H9 (cell line): ENCODE measurements at regions not wholly inside any gene's neighbourhood (a gene's known extent, or its start where the extent isn't known, plus 50 kb on each side); places are given as distances from the start of the nearest gene placed in this dataset.

Experiments
- DNase-seq: peaks from one replicate; pipeline ENCODE4 v3.0.0-alpha.2; 2017
- H2AFZ ChIP-seq: one replicate; pipeline ENCODE4 v1.6.1; 2013; ENCODE audit warnings: mild to moderate bottlenecking, low read length, control low read depth, moderate library complexity
- H2AK5ac ChIP-seq: 2 replicates; pipeline ENCODE4 v1.6.1; 2013; ENCODE audit warnings: low read length, control low read depth, mixed read lengths; ENCODE audit not compliant: insufficient read length
- H2BK120ac ChIP-seq: one replicate; pipeline ENCODE4 v1.6.1; 2013; ENCODE audit warnings: low read depth, mild to moderate bottlenecking, low read length, control low read depth, inconsistent platforms; ENCODE audit not compliant: poor library complexity, severe bottlenecking
- H2BK12ac ChIP-seq: 2 replicates; pipeline ENCODE4 v1.6.1; 2013; ENCODE audit warnings: low read length, control low read depth, mixed read lengths, low read depth; ENCODE audit not compliant: insufficient read length
- H2BK15ac ChIP-seq: 2 replicates; pipeline ENCODE4 v1.6.1; 2013; ENCODE audit warnings: low read depth, low read length, control low read depth
- H2BK20ac ChIP-seq: one replicate; pipeline ENCODE4 v1.6.1; 2013; ENCODE audit warnings: low read depth, mild to moderate bottlenecking, low read length, control low read depth, inconsistent platforms; ENCODE audit not compliant: poor library complexity, severe bottlenecking
- H2BK5ac ChIP-seq: 2 replicates; pipeline ENCODE4 v1.6.1; 2013; ENCODE audit warnings: low read length, control low read depth, mixed read lengths; ENCODE audit not compliant: insufficient read length
- H3K14ac ChIP-seq: 2 replicates; pipeline ENCODE4 v1.6.1; 2013; ENCODE audit warnings: low read length, control low read depth; ENCODE audit not compliant: insufficient read depth
- H3K18ac ChIP-seq: 2 replicates; pipeline ENCODE4 v1.6.1; 2013; ENCODE audit warnings: low read depth, mild to moderate bottlenecking, mixed read lengths, low read length, control low read depth; ENCODE audit not compliant: insufficient read length
- H3K23ac ChIP-seq: 2 replicates; pipeline ENCODE4 v1.6.1; 2013; ENCODE audit warnings: low read length, control low read depth, mixed read lengths, low read depth; ENCODE audit not compliant: insufficient read length
- H3K23me2 ChIP-seq: 2 replicates; pipeline ENCODE4 v1.6.1; 2013; ENCODE audit warnings: low read depth, mild to moderate bottlenecking, mixed read lengths, low read length, control low read depth; ENCODE audit not compliant: insufficient read length, poor library complexity, severe bottlenecking
- H3K27ac ChIP-seq: 2 replicates; pipeline ENCODE4 v1.5.1; 2013; ENCODE audit warnings: low read length, control low read depth, mixed read lengths, low read depth; ENCODE audit not compliant: insufficient read length
- H3K27me3 ChIP-seq: 2 replicates; pipeline ENCODE4 v1.6.1; 2013; ENCODE audit warnings: low read length, control low read depth, inconsistent platforms; ENCODE audit not compliant: insufficient read depth
- H3K4ac ChIP-seq: 2 replicates; pipeline ENCODE4 v1.6.1; 2013; ENCODE audit warnings: low read depth, mild to moderate bottlenecking, control low read depth, inconsistent platforms, low read length, moderate library complexity
- H3K4me1 ChIP-seq: 2 replicates; pipeline ENCODE4 v1.6.1; 2013; ENCODE audit warnings: low read length, control low read depth, inconsistent platforms; ENCODE audit not compliant: insufficient read depth
- H3K4me2 ChIP-seq: 2 replicates; pipeline ENCODE4 v1.6.1; 2013; ENCODE audit warnings: low read length, control low read depth, mixed read lengths; ENCODE audit not compliant: insufficient read length, insufficient read depth
- H3K56ac ChIP-seq: 2 replicates; pipeline ENCODE4 v1.6.1; 2013; ENCODE audit warnings: low read depth, mild to moderate bottlenecking, mixed read lengths, low read length, control low read depth; ENCODE audit not compliant: insufficient read length
- H3K79me1 ChIP-seq: 2 replicates; pipeline ENCODE4 v1.6.1; 2013; ENCODE audit warnings: low read depth, mild to moderate bottlenecking, moderate library complexity, low read length, control low read depth, inconsistent platforms; ENCODE audit not compliant: insufficient read depth, poor library complexity, severe bottlenecking
- H3K79me2 ChIP-seq: 2 replicates; pipeline ENCODE4 v1.6.1; 2013; ENCODE audit warnings: low read length, control low read depth, inconsistent platforms; ENCODE audit not compliant: insufficient read depth
- H3K9ac ChIP-seq: 2 replicates; pipeline ENCODE4 v1.6.1; 2013; ENCODE audit warnings: low read length, control low read depth, mixed read lengths; ENCODE audit not compliant: insufficient read length; ENCODE audit errors: extremely low read depth
- H3K9me3 ChIP-seq: one replicate; pipeline ENCODE4 v1.6.1; 2013; ENCODE audit warnings: low read depth, low read length, inconsistent platforms; ENCODE audit not compliant: control insufficient read depth
- H3T11ph ChIP-seq: one replicate; pipeline ENCODE4 v1.6.1; 2013; ENCODE audit warnings: mild to moderate bottlenecking, low read length, control low read depth, inconsistent platforms
- H4K20me1 ChIP-seq: one replicate; pipeline ENCODE4 v1.6.1; 2013; ENCODE audit not compliant: control insufficient read depth, insufficient read length, insufficient read depth
- H4K5ac ChIP-seq: 2 replicates; pipeline ENCODE4 v1.6.1; 2013; ENCODE audit warnings: low read depth, mild to moderate bottlenecking, mixed read lengths, low read length, control low read depth; ENCODE audit not compliant: insufficient read length
- H4K8ac ChIP-seq: replicated peaks from 2 replicates; pipeline ENCODE4 v1.6.1; 2013; ENCODE audit warnings: low read length, control low read depth, mixed read lengths, low read depth; ENCODE audit not compliant: insufficient read length
- H4K91ac ChIP-seq: 2 replicates; pipeline ENCODE4 v1.6.1; 2013; ENCODE audit warnings: low read depth, mild to moderate bottlenecking, moderate library complexity, mixed read lengths, low read length, control low read depth; ENCODE audit not compliant: insufficient read length
- H3K27ac Mint-ChIP-seq, 3 experiments: 2 replicates in 2 of 3; 3 replicates in 1 of 3; pipeline ENCODE4 v1.8.0; 2020 to 2021; ENCODE audit warnings: mixed read lengths in 3 of 3, mild to moderate bottlenecking in 1 of 3, moderate library complexity in 1 of 3
- H3K27me3 Mint-ChIP-seq: 2 replicates; pipeline ENCODE4 v1.8.0; 2021; ENCODE audit warnings: low read depth, mild to moderate bottlenecking, moderate library complexity, mixed read lengths
- H3K36me3 Mint-ChIP-seq, 3 experiments: 2 replicates in 2 of 3; 3 replicates in 1 of 3; pipeline ENCODE4 v1.8.0; 2020 to 2021; ENCODE audit warnings: low read depth in 3 of 3, mixed read lengths in 3 of 3; ENCODE audit not compliant: insufficient read depth in 1 of 3
- H3K4me1 Mint-ChIP-seq, 2 experiments: 2 replicates each; pipeline ENCODE4 v1.8.0; 2020; ENCODE audit warnings: mixed read lengths in 2 of 2
- H3K4me3 Mint-ChIP-seq, 2 experiments: 2 replicates in 1 of 2; 3 replicates in 1 of 2; pipeline ENCODE4 v1.8.0; 2020 to 2021; ENCODE audit warnings: mild to moderate bottlenecking in 2 of 2, mixed read lengths in 2 of 2, moderate library complexity in 1 of 2
- H3K9me3 Mint-ChIP-seq, 2 experiments: 2 replicates in 1 of 2; 3 replicates in 1 of 2; pipeline ENCODE4 v1.8.0; 2020; ENCODE audit warnings: mild to moderate bottlenecking in 2 of 2, mixed read lengths in 2 of 2, moderate library complexity in 1 of 2
- WGBS: extraction: QIAGEN DNeasy Blood & Tissue Kit; methylation state at CpG from one replicate; pipeline ENCODE4 v1.1.7; 2013; ENCODE audit warnings: missing lambda C conversion rate, low lambda C conversion rate, mixed read lengths; ENCODE audit not compliant: insufficient read length; ENCODE audit errors: extremely low coverage; 5-methylcytosine and 5-hydroxymethylcytosine counted together
- TF ChIP-seq, protein P1 (sequence below): fragments of 200-600 bp; sonication (generic); conservative IDR thresholded peaks from 3 replicates; pipeline ENCODE4 v1.8.0; 2021; ENCODE audit warnings: antibody characterized with exemption, mild to moderate bottlenecking

DNA sequence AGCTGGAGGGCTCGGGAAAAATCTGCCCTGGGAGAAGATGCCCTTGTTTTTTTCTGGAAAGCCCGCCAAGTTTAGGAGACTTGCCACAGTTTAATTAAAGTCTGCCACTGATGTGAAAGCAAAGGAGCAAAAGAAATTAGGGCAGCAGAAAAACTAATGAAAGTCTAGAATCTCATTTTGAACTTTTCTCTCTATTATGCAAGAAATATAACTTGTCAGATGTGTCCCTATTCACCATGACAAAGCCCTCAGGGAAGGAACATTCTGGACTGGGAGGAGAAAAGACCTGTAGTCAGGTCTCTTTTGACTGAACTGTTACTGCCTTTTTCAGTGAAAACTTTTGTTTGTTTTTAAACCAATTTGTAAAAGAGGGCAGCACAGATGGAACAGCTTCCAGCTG lies 715.5 kb downstream of the SORCS3 start:
- no peak for DNase-seq
- Histone ChIP-seq H3K79me1 (no peaks in the 10 kb centered on the region), H2BK5ac (no peak overlapping the region), H3K23ac (no peak overlapping the region), H3K4me2 (no peak overlapping the region), H3K9me3 (no peaks in the 10 kb centered on the region), H4K91ac (no peak overlapping the region), H4K8ac (no peak overlapping the region), H2BK20ac (no peak overlapping the region), H3K23me2 (no peaks in the 10 kb centered on the region), H3K27ac (no peak overlapping the region), H3K9ac (no peak overlapping the region), H3K79me2 (no peaks in the 10 kb centered on the region), H4K5ac (no peak overlapping the region), H3K14ac (no peak overlapping the region), H3K18ac (no peak overlapping the region), H2BK120ac (no peak overlapping the region), H3T11ph (no peak overlapping the region), H3K4ac (no peak overlapping the region), H2BK15ac (no peak overlapping the region), H2AK5ac (no peak overlapping the region), H3K56ac (no peak overlapping the region), H3K4me1 (no peaks in the 10 kb centered on the region), H2AFZ (no peak overlapping the region), H4K20me1 (no peaks in the 10 kb centered on the region), H3K27me3 (no peaks in the 10 kb centered on the region), H2BK12ac (no peak overlapping the region)
- TF ChIP-seq, protein P1, sequence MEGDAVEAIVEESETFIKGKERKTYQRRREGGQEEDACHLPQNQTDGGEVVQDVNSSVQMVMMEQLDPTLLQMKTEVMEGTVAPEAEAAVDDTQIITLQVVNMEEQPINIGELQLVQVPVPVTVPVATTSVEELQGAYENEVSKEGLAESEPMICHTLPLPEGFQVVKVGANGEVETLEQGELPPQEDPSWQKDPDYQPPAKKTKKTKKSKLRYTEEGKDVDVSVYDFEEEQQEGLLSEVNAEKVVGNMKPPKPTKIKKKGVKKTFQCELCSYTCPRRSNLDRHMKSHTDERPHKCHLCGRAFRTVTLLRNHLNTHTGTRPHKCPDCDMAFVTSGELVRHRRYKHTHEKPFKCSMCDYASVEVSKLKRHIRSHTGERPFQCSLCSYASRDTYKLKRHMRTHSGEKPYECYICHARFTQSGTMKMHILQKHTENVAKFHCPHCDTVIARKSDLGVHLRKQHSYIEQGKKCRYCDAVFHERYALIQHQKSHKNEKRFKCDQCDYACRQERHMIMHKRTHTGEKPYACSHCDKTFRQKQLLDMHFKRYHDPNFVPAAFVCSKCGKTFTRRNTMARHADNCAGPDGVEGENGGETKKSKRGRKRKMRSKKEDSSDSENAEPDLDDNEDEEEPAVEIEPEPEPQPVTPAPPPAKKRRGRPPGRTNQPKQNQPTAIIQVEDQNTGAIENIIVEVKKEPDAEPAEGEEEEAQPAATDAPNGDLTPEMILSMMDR = no peak
- Mint-ChIP-seq H3K4me3 (no peak overlapping the region), H3K27ac (no peak overlapping the region), H3K4me1 (no peaks in the 10 kb centered on the region), H3K9me3 (peaks cover 3 to 6% of the 10 kb centered on the region in 2 experiments; a peak in 2 of 5 replicates), H3K36me3 (peaks cover 0 to 3% (median 0%) of the 10 kb centered on the region in 3 experiments; a peak in 2 of 7 replicates), H3K27me3 (no peaks in the 10 kb centered on the region)
- WGBS = no CpG with 5 or more reads among the region's 2 CpGs
